Type B pancreatic cell (in vitro differentiated cells): ENCODE measurements at regions not wholly inside any gene's neighbourhood (a gene's known extent, or its start where the extent isn't known, plus 50 kb on each side); places are given as distances from the start of the nearest gene placed in this dataset.

Experiments used
- DNase-seq: peaks from one replicate; pipeline ENCODE4 v3.0.0; 2021; ENCODE audit warnings: mixed read lengths; ENCODE audit not compliant: unreplicated experiment; ENCODE audit errors: extremely low spot score
- H3K27ac Mint-ChIP-seq: 2 replicates; pipeline ENCODE4 v1.8.0; 2021; ENCODE audit warnings: mild to moderate bottlenecking, mixed read lengths
- H3K27me3 Mint-ChIP-seq: 2 replicates; pipeline ENCODE4 v1.8.0; 2021; ENCODE audit warnings: mixed read lengths
- H3K36me3 Mint-ChIP-seq: 2 replicates; pipeline ENCODE4 v1.8.0; 2021; ENCODE audit warnings: mixed read lengths
- H3K4me1 Mint-ChIP-seq: one replicate; pipeline ENCODE4 v1.8.0; 2021; ENCODE audit warnings: mixed read lengths; ENCODE audit not compliant: unreplicated experiment
- H3K4me3 Mint-ChIP-seq: 2 replicates; pipeline ENCODE4 v1.8.0; 2021; ENCODE audit warnings: mild to moderate bottlenecking, mixed read lengths
- H3K9me3 Mint-ChIP-seq: 2 replicates; pipeline ENCODE4 v1.8.0; 2021; ENCODE audit warnings: mixed read lengths
- TF ChIP-seq, protein P1 (sequence below): fragments of 200-600 bp; sonication (generic); conservative IDR thresholded peaks from 2 replicates; pipeline ENCODE4 v1.5.0; 2021; ENCODE audit warnings: antibody characterized with exemption, mild to moderate bottlenecking

DNA sequence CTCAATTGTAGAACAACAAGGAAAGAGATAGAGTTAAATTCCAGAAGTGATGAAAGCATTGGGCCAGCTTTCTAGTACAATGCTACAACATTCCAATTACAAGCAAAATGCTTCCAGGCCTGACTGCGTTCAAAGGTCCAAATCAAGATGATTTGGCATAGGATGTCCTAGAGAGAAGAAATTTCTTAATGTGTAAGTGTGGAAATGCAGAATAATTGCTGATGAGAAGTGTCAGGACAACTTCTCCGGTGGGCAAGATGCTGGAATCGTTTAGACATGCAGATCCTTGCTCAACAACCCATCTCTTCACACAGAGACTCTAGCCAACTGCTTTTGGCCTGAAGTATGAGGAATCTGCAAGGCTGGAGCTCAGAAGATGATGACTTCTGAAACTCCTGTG, 71.1 kb upstream of the PDZRN3 start:
- Mint-ChIP-seq H3K27ac (no peak overlapping the region), H3K4me3 (no peak overlapping the region), H3K27me3 (no peaks in the 10 kb centered on the region), H3K4me1 (no peaks in the 10 kb centered on the region), H3K36me3 (no peaks in the 10 kb centered on the region), H3K9me3 (peaks cover 5% of the 10 kb centered on the region)
- DNase-seq = no peak
- TF ChIP-seq, protein P1, sequence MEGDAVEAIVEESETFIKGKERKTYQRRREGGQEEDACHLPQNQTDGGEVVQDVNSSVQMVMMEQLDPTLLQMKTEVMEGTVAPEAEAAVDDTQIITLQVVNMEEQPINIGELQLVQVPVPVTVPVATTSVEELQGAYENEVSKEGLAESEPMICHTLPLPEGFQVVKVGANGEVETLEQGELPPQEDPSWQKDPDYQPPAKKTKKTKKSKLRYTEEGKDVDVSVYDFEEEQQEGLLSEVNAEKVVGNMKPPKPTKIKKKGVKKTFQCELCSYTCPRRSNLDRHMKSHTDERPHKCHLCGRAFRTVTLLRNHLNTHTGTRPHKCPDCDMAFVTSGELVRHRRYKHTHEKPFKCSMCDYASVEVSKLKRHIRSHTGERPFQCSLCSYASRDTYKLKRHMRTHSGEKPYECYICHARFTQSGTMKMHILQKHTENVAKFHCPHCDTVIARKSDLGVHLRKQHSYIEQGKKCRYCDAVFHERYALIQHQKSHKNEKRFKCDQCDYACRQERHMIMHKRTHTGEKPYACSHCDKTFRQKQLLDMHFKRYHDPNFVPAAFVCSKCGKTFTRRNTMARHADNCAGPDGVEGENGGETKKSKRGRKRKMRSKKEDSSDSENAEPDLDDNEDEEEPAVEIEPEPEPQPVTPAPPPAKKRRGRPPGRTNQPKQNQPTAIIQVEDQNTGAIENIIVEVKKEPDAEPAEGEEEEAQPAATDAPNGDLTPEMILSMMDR = no peak

DNA sequence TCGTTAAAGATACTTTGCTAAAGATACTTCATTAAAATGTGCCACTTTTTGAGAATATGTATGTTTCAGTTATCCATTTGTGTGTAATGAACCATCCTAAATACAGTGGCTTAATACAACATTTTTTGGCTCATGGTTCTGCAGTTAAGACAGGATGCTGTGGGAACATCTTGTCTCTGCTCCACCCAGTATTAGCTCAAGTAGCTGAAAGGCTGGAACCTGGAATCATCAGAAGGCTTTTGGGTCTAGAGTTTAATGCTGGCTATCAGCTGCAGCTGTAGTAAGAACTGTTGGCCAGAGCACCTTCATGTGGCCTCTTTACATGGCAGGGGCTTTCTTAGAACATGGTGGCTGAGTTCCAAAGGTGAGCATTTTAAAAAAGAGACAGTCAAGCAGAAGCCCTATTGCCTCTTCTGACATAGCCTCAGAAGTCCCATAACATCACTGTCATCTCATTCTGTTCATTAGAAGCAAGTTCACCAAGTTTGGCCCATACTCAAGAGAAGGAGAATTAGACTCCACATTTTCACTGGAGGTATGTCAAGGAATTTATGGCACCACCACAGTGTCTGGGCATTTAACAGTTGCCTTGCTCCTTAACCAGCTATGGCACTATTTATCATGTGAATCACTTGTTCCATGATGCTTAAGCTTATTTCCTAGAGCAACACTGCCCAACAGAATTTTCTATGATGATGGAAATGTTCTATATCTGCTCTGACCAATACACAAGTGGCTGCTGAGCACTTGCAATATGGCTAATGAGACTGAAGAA, 70.4 kb upstream of the PDZRN3 start:
- Mint-ChIP-seq H3K9me3 (peaks cover 5% of the 10 kb centered on the region), H3K27ac (no peak overlapping the region), H3K27me3 (no peaks in the 10 kb centered on the region), H3K4me1 (no peaks in the 10 kb centered on the region), H3K4me3 (no peak overlapping the region), H3K36me3 (no peaks in the 10 kb centered on the region)
- DNase-seq = no peak
- TF ChIP-seq, protein P1 = no peak

DNA sequence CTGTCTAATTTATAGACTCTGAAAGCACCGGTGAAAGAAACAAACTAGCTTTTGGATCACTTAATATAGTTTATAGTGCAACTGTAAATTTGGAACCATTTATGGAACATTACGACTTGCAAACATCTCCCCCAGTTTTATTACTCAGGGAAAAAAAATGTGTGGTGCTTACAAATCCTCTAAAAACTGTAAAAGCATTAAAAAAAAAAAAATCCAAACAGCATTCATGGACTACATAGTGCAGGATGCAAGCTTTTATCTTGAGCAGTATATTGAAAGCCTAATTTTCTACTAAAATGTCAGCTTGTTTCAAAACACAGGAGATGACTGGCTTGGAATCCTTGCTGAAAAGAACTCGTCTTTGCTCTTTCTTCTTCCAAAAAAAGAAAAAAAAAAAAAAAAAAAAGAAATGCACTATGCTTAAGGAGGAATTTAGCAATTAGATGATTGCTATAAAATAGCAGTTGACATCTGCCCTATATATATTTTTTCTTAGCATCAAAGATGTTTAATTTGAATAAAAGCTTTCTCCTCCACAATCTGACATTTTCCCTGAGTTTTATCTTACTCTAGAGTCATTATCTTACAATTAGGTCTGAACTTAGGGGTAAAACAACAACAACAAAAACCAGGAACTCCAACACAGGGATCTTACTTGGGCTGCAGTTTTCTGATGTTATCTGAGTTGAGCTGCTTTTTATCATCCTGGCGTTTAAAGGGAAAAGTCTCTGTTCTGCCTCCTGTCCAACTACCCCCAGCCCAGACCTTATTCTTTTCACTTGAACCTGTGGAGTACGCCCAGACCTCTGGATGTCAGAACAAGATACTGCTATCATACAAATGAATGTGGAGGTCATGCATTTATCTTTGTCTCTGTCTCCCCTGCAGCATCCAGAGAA, 62.6 kb upstream of the PDZRN3 start:
- no peaks in the 10 kb centered on the region for H3K9me3 Mint-ChIP-seq
- H3K4me1 Mint-ChIP-seq = peaks cover 19% of the 10 kb centered on the region
- TF ChIP-seq, protein P1 = no peak
- no peak overlapping the region for H3K4me3 Mint-ChIP-seq
- DNase-seq = no peak
- H3K27me3 Mint-ChIP-seq = no peaks in the 10 kb centered on the region
- peak overlapping the region; percentile 5 for H3K27ac Mint-ChIP-seq
- H3K36me3 Mint-ChIP-seq = no peaks in the 10 kb centered on the region

DNA sequence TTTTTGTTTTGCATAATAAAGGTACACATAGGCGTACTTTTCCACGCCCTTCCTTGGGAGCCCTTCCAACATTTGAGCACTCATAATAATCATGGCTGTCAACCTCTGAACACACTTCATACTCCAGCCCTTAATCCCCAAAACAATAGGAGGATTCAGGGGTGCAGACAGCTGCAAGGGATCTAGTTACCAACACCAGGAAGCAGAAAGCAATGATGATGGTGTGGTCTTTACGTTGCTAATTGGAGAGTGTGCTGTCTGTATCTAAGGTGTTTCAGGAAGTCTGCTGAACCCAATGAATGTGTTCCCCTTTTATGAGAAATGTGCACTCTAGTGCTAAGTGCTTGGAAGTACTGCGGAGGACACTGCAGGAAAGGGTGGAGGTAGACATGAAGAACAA, 60.3 kb upstream of the PDZRN3 start:
- H3K27ac Mint-ChIP-seq = no peak overlapping the region
- peaks cover 19% of the 10 kb centered on the region for H3K4me1 Mint-ChIP-seq
- no peaks in the 10 kb centered on the region for H3K27me3 Mint-ChIP-seq
- TF ChIP-seq, protein P1 = no peak
- no peaks in the 10 kb centered on the region for H3K9me3 Mint-ChIP-seq
- no peaks in the 10 kb centered on the region for H3K36me3 Mint-ChIP-seq
- no peak overlapping the region for H3K4me3 Mint-ChIP-seq
- no peak for DNase-seq

DNA sequence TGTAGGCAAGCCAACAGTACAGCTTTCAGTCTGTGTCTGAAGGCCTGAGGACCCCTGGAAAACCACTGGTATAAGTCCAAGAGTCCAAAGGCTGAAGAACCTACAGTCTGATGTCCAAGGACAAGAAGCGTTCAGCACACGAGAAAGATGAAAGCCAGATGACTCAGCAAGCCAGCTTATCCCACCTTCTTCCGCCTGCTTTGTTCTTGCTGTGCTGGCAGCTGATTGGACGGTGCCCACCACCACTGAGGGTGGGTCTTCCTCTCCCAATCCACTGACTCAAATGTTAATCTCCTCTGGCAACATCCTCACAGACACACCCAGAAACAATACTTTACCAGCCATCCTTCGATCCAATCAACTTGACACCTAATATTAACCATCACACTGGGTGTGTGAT, 59.0 kb upstream of the PDZRN3 start:
- Mint-ChIP-seq H3K27ac (no peak overlapping the region), H3K36me3 (no peaks in the 10 kb centered on the region), H3K9me3 (no peaks in the 10 kb centered on the region), H3K4me1 (peaks cover 19% of the 10 kb centered on the region), H3K27me3 (no peaks in the 10 kb centered on the region), H3K4me3 (no peak overlapping the region)
- DNase-seq = no peak
- TF ChIP-seq, protein P1 = no peak
